Endothelial cell of umbilical vein (primary cell): ENCODE measurements at regions not wholly inside any gene's neighbourhood (a gene's known extent, or its start where the extent isn't known, plus 50 kb on each side); places are given as distances from the start of the nearest gene placed in this dataset.

Experiments
- CTCF ChIP-seq, 2 donors: IDR thresholded peaks; 1 replicate in 1 of 2; 2 replicates in 1 of 2; pipeline ENCODE4 v1.5.1; 2011; ENCODE audit warnings: low read length in 2 of 2, mild to moderate bottlenecking in 2 of 2, moderate library complexity in 2 of 2, control low read depth in 1 of 2, inconsistent platforms in 1 of 2, low read depth in 1 of 2; ENCODE audit not compliant: insufficient read depth in 1 of 2; ENCODE audit errors: extremely low read depth in 1 of 2
- EZH2 ChIP-seq: IDR thresholded peaks from 2 replicates; pipeline ENCODE4 v1.6.1; 2012; ENCODE audit warnings: borderline replicate concordance, low read depth, mild to moderate bottlenecking, moderate library complexity, low read length, inconsistent platforms; ENCODE audit not compliant: severe bottlenecking
- FOS ChIP-seq: IDR thresholded peaks from 2 replicates; pipeline ENCODE4 v1.6.1; 2011; ENCODE audit warnings: mild to moderate bottlenecking, low read length, moderate library complexity, borderline replicate concordance; ENCODE audit not compliant: insufficient read depth
- MYC ChIP-seq: IDR thresholded peaks from one replicate; pipeline ENCODE4 v1.6.1; 2011; ENCODE audit warnings: mild to moderate bottlenecking, low read depth, low read length
- POLR2A ChIP-seq: IDR thresholded peaks from 2 replicates; pipeline ENCODE4 v1.6.1; 2012; ENCODE audit warnings: low read depth, mild to moderate bottlenecking, control low read depth, low read length
- POLR2AphosphoS5 ChIP-seq: IDR thresholded peaks from 2 replicates; pipeline ENCODE4 v1.6.1; 2012; ENCODE audit warnings: low read depth, mild to moderate bottlenecking, control low read depth, low read length, moderate library complexity; ENCODE audit not compliant: insufficient read depth

DNA sequence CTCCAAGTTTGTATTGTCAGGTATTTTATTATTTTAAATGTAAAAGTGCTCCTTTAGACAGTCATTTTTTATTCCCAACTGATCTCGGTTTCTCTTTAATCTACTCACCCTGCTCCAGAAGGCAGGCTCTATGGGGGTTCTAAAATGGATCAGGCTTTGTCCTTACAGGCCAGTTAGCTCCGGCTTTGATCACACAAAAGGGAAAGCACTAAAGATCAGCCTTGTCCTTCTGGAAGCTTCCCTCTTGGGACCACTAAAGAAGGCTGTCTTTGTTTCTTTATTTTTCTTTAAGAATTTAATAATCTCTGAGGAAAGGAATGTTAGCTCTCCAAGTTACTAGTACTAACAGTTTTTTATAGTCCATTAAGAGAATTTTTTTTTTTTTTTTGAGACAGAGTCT lies 560.5 kb upstream of the ZNF717 start:
- TF ChIP-seq CTCF (IDR thresholded peaks at IDR 0.05; ENCODE audit: extremely low read depth in 1 of 2, insufficient read depth in 1 of 2, low read depth in 1 of 2, low read length in 2 of 2) (no peak), POLR2AphosphoS5 (no peak), MYC (no peak), FOS (no peak), POLR2A (no peak), EZH2 (no peak)
